Liver (tissue), 8 donors: ENCODE measurements at regions not wholly inside any gene's neighbourhood (a gene's known extent, or its start where the extent isn't known, plus 50 kb on each side); places are given as distances from the start of the nearest gene placed in this dataset.

ENCODE experiments used
- DNase-seq: peaks from one replicate; pipeline ENCODE4 v3.0.0-alpha.2; 2017; ENCODE audit warnings: low spot score
- H3K27ac ChIP-seq, 2 donors: one replicate each; pipeline ENCODE4 v1.7.0; 2013; ENCODE audit warnings: inconsistent platforms in 2 of 2, low read length in 2 of 2, control low read depth in 1 of 2, low read depth in 1 of 2, mild to moderate bottlenecking in 1 of 2
- H3K27me3 ChIP-seq, 4 donors: one replicate each; pipeline versions ENCODE4 v1.6.1 to v1.7.0; 2013; ENCODE audit warnings: low read length in 3 of 4, inconsistent platforms in 1 of 4, mild to moderate bottlenecking in 1 of 4, moderate library complexity in 1 of 4; ENCODE audit not compliant: control insufficient read depth in 4 of 4, insufficient read depth in 4 of 4
- H3K36me3 ChIP-seq, 4 donors: one replicate each; pipeline versions ENCODE4 v1.6.1 to v1.7.0; 2013; ENCODE audit warnings: low read length in 3 of 4, mild to moderate bottlenecking in 3 of 4, low read depth in 1 of 4, moderate library complexity in 1 of 4; ENCODE audit not compliant: control insufficient read depth in 4 of 4, insufficient read depth in 3 of 4
- H3K4me1 ChIP-seq, 4 donors: one replicate each; pipeline versions ENCODE4 v1.6.1 to v1.7.0; 2013; ENCODE audit warnings: low read length in 3 of 4, mild to moderate bottlenecking in 3 of 4, moderate library complexity in 1 of 4; ENCODE audit not compliant: control insufficient read depth in 4 of 4, insufficient read depth in 4 of 4
- H3K4me3 ChIP-seq, 3 donors: one replicate each; pipeline versions ENCODE4 v1.6.1 to v1.7.0; 2013; ENCODE audit warnings: low read length in 3 of 3, control low read depth in 1 of 3, low read depth in 1 of 3, mild to moderate bottlenecking in 1 of 3
- H3K9ac ChIP-seq, 2 donors: one replicate each; pipeline ENCODE4 v1.7.0; 2013; ENCODE audit warnings: low read length in 2 of 2, mild to moderate bottlenecking in 2 of 2, moderate library complexity in 2 of 2, control low read depth in 1 of 2, low read depth in 1 of 2
- H3K9me3 ChIP-seq, 4 donors: one replicate each; pipeline versions ENCODE4 v1.6.1 to v1.7.0; 2013; ENCODE audit warnings: low read length in 3 of 4; ENCODE audit not compliant: control insufficient read depth in 4 of 4
- ATF3 ChIP-seq: IDR thresholded peaks from 2 replicates; pipeline ENCODE4 v1.6.1; 2016; ENCODE audit warnings: antibody characterized with exemption
- CTCF ChIP-seq: fragments of 150-350 bp; IDR thresholded peaks from 2 replicates; pipeline ENCODE4 v1.5.1; 2017; ENCODE audit warnings: improper control_type of control experiment, low read depth, low read length; ENCODE audit not compliant: missing input control
- EGR1 ChIP-seq, 2 donors: IDR thresholded peaks; 2 replicates each; pipeline ENCODE4 v1.6.1; 2016 to 2018; ENCODE audit warnings: antibody characterized with exemption in 2 of 2, low read depth in 2 of 2
- FOXA1 ChIP-seq: IDR thresholded peaks from 2 replicates; pipeline ENCODE4 v1.6.1; 2016; ENCODE audit warnings: antibody characterized with exemption
- FOXA2 ChIP-seq: IDR thresholded peaks from 2 replicates; pipeline ENCODE4 v1.6.1; 2016; ENCODE audit warnings: antibody characterized with exemption
- HNF4A ChIP-seq, 2 donors: conservative IDR thresholded peaks; 2 replicates each; pipeline ENCODE4 v1.6.1; 2016; ENCODE audit warnings: antibody characterized with exemption in 2 of 2, mild to moderate bottlenecking in 2 of 2
- HNF4G ChIP-seq: IDR thresholded peaks from 2 replicates; pipeline ENCODE4 v1.6.1; 2016; ENCODE audit warnings: antibody characterized with exemption
- JUND ChIP-seq, 2 donors: IDR thresholded peaks; 2 replicates each; pipeline ENCODE4 v1.6.1; 2016; ENCODE audit warnings: antibody characterized with exemption in 2 of 2
- NR2F2 ChIP-seq: IDR thresholded peaks from 2 replicates; pipeline ENCODE4 v1.6.1; 2016; ENCODE audit warnings: antibody characterized with exemption
- RAD21 ChIP-seq, 2 donors: IDR thresholded peaks; 2 replicates each; pipeline ENCODE4 v1.6.1; 2016; ENCODE audit warnings: antibody characterized with exemption in 2 of 2, mild to moderate bottlenecking in 2 of 2
- SP1 ChIP-seq: IDR thresholded peaks from 2 replicates; pipeline ENCODE4 v1.6.1; 2018; ENCODE audit warnings: antibody characterized with exemption, mild to moderate bottlenecking
- TAF1 ChIP-seq: conservative IDR thresholded peaks from 2 replicates; pipeline ENCODE4 v1.6.1; 2016; ENCODE audit warnings: antibody characterized with exemption, mild to moderate bottlenecking
- YY1 ChIP-seq: IDR thresholded peaks from 2 replicates; pipeline ENCODE4 v1.6.1; 2016; ENCODE audit warnings: antibody characterized with exemption, mild to moderate bottlenecking
- ZBTB33 ChIP-seq: IDR thresholded peaks from 2 replicates; pipeline ENCODE4 v1.6.1; 2016; ENCODE audit warnings: antibody characterized with exemption
- WGBS: extraction: QIAGEN DNeasy Blood & Tissue Kit; methylation state at CpG from one replicate; pipeline ENCODE4 v1.1.7; 2013; 5-methylcytosine and 5-hydroxymethylcytosine counted together
- TF ChIP-seq, protein P1 (sequence below): IDR thresholded peaks from 2 replicates; pipeline ENCODE4 v1.6.1; 2016; ENCODE audit warnings: antibody characterized with exemption
- TF ChIP-seq, protein P2 (sequence below): IDR thresholded peaks from 2 replicates; pipeline ENCODE4 v1.6.1; 2016; ENCODE audit warnings: antibody characterized with exemption, mild to moderate bottlenecking
- donor health status: healthy.
- donor health status: healthy.
- donor health status: healthy.
- donor health status: healthy.
- donor health status: healthy.

- H3K9me3 ChIP-seq: peaks cover 0 to 4% (median 3%) of the 10 kb centered on the region in 4 donors
- H3K27me3 ChIP-seq: no peaks in the 10 kb centered on the region
- H3K4me1 ChIP-seq: no peaks in the 10 kb centered on the region
- no peak overlapping the region for H3K27ac ChIP-seq
- no peaks in the 10 kb centered on the region for H3K36me3 ChIP-seq
- DNase-seq: no peak
- WGBS: 81% methylated on average over 1 of the region's 1 CpG
- H3K4me3 ChIP-seq: no peak overlapping the region
- H3K9ac ChIP-seq: no peak overlapping the region
- TF ChIP-seq ZBTB33 (no peak), YY1 (no peak), HNF4G (no peak), ATF3 (no peak), SP1 (no peak), RAD21 (IDR thresholded peaks at IDR 0.05) (no peak)
Observed at GRCh38 chr10:112871021-112871420, 79.0 kb upstream of the TCF7L2 start.

- Histone ChIP-seq H3K27me3 (no peaks in the 10 kb centered on the region), H3K36me3 (no peaks in the 10 kb centered on the region), H3K9ac (no peak overlapping the region), H3K4me1 (no peaks in the 10 kb centered on the region), H3K4me3 (no peak overlapping the region), H3K9me3 (peaks cover 0 to 4% (median 3%) of the 10 kb centered on the region in 4 donors), H3K27ac (no peak overlapping the region)
- WGBS: 87% methylated on average over 1 of the region's 1 CpG
- peak; percentile 17 for TF ChIP-seq CTCF
- no peak for TF ChIP-seq ATF3
- TF ChIP-seq HNF4A (conservative IDR thresholded peaks at IDR 0.05): no peak
- no peak for TF ChIP-seq TAF1
- TF ChIP-seq FOXA2: no peak
- TF ChIP-seq, protein P1, sequence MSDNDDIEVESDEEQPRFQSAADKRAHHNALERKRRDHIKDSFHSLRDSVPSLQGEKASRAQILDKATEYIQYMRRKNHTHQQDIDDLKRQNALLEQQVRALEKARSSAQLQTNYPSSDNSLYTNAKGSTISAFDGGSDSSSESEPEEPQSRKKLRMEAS: no peak
- TF ChIP-seq, protein P2, sequence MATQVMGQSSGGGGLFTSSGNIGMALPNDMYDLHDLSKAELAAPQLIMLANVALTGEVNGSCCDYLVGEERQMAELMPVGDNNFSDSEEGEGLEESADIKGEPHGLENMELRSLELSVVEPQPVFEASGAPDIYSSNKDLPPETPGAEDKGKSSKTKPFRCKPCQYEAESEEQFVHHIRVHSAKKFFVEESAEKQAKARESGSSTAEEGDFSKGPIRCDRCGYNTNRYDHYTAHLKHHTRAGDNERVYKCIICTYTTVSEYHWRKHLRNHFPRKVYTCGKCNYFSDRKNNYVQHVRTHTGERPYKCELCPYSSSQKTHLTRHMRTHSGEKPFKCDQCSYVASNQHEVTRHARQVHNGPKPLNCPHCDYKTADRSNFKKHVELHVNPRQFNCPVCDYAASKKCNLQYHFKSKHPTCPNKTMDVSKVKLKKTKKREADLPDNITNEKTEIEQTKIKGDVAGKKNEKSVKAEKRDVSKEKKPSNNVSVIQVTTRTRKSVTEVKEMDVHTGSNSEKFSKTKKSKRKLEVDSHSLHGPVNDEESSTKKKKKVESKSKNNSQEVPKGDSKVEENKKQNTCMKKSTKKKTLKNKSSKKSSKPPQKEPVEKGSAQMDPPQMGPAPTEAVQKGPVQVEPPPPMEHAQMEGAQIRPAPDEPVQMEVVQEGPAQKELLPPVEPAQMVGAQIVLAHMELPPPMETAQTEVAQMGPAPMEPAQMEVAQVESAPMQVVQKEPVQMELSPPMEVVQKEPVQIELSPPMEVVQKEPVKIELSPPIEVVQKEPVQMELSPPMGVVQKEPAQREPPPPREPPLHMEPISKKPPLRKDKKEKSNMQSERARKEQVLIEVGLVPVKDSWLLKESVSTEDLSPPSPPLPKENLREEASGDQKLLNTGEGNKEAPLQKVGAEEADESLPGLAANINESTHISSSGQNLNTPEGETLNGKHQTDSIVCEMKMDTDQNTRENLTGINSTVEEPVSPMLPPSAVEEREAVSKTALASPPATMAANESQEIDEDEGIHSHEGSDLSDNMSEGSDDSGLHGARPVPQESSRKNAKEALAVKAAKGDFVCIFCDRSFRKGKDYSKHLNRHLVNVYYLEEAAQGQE: no peak
- no peak for TF ChIP-seq JUND (IDR thresholded peaks at IDR 0.05)
- TF ChIP-seq HNF4G: no peak
- no peak for TF ChIP-seq NR2F2
- no peak for TF ChIP-seq EGR1 (IDR thresholded peaks at IDR 0.05; ENCODE audit: low read depth in 2 of 2)
- peak in 1 of 2 donors; percentile 22 for TF ChIP-seq RAD21 (IDR thresholded peaks at IDR 0.05)
- no peak for TF ChIP-seq FOXA1
- TF ChIP-seq SP1: no peak
- TF ChIP-seq ZBTB33: no peak
- DNase-seq: no peak
Observed at GRCh38 chr10:112872728-112873127, 77.3 kb upstream of the TCF7L2 start.
